CD4-positive, alpha-beta T cell treated with Interleukin-15 for 1 hour (primary cell): ENCODE measurements at regions not wholly inside any gene's neighbourhood (a gene's known extent, or its start where the extent isn't known, plus 50 kb on each side); places are given as distances from the start of the nearest gene placed in this dataset.
"Not testable (repeated sequence)": the region's sequence is repeated elsewhere in the genome, so short reads cannot be mapped to it uniquely, and the experiment has no call there.

ENCODE experiments used
- DNase-seq: peaks from one replicate; pipeline ENCODE4 v3.0.0-alpha.2; 2020

DNA sequence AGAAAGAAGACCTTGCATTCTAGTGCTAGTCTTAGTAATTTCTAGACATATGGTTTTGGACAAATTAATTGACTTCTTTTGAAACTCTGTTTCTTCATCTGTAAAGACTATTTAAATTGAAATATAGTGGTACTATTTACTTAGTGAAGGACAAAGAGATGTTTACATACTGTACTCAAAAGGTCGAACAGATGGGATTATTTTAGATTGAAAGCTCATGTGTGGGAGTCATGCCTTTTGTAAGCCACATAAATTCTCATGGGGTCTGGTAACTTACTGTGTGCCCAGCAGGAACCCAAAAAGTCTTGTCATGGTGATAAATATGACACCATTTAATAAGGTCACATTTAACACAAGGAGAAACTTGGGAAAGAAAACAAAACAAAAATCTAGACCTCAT lies 368.2 kb upstream of the CITED2 start:
- no peak for DNase-seq

DNA sequence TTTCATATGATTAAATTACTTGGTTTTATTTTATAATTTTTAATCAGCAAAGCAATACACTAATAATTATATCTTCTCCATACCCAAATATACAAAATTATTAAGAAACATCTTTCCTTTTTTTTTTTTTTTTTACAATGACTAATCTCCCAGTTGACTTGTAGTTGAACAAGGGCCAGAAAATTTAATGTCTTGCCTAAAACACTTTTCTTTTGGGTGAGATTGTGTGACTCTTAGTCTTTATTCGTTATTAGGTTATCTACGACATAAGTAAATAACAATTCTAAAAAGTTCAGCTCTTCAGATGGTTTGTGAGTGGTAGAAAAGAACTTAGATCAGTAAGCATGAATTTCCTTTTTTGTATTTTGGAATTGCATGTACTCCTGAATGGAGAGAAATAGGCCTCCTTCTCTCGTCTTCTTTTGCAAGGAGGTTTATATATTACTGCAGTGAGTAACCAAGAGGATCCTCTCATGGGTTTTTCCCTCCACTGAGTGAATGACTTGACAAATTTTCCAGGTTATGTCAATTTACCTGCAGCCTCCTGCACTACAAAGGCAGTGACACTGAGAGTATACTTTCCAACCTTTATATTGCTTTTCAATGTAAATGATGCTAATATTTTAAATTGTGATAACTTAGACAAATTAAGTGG lies 364.5 kb upstream of the CITED2 start:
- DNase-seq: no peak

DNA sequence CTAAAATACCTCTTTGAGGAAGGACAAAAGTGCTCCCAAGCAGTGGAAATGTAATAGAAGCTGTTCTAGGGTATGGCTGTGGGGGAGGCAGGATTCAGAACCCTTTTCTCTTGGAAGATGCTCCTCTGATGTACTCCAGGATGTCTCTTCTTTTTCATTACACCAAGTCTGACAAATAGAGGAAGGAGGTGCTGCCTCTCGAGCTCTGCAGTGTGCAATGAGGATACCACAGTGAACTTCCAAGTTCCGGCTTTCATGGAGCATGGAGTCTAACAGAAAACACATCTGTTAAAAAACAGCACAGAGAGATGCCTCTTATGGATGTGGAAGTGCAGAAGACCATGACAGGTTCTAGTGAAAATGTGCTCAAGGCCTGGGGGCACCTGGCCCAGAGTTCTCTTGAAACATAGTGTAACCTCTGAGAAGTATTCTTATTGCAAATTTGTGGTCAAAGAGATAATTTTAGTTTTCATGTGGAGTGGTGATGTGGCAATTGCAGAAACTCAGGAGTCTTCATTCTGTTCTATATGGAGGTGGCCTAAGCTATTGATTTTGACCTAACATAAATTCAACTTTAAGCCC lies 362.0 kb upstream of the CITED2 start:
- DNase-seq: no peak

DNA sequence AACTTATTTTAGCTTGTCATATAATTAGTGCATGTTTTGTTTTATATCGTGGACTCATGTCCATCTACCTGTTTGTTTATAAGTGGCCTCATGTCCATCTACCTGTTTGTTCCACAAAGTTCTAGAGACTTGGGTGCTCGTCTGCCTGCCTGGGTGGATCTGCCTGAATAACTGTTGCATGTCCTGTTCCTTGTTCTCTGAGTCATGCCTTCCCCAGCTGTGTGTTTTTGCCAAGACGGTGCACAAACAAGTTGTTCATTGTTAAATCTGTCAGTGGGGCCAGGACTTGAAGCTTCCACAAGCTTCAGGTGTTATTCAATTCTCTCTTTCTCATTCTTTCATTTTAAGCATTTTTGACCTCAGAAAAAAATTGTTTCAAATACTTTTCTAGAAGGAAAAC lies 358.0 kb upstream of the CITED2 start:
- DNase-seq: no peak

DNA sequence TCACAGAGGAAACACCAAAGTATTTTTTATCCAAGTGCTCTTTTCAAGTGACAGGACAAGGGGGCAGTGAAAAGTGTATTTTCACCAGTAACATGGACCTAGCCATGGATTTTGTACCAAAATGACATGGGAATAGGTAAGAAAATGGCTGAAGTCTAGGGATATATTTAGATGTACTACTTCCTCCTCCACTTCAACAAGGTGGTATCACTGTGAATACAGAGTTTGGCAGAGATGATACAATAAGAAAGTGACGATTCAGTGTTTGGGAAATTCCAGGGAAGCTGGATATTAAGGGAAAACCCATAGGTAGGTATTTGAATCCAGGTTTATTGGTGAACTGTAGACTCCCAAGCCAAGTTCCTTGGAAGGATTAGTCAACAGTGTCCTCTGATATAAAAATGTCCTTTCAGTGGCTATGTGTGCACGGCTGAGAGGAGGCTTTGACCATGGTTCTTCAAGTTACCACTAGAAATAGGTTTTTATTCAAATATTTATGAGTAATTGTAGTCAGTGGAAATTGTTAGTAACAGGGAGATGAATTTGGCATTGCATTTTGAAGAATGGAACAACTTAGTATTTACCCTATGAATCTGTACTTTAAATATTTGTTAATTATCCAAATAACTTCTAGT lies 356.0 kb upstream of the CITED2 start:
- DNase-seq: no peak

DNA sequence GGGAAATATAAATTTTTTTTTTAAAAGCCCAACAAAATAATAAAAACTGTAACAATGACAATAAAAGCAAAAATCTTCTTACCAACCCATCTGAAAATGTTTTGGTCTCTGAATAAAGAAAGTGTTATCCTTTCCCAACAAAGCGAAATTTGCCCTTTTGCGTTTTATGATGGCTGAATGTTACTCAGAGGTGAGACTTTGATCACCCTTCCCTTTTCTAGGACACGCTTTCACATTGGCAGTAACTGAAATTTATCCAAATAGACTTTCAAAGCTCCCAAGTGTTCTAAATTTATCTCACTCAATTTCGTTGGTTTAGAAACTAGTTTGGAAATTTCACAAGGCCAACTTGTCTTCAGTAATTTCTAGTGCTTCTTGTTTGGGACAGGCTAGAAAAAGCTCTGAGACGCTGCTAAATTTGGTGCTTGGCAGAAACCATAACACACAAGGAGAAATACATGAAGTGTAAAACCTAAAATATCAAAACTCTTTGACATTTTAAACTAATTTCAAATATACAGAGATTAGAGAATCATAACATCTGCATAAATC lies 354.5 kb upstream of the CITED2 start:
- no peak for DNase-seq

DNA sequence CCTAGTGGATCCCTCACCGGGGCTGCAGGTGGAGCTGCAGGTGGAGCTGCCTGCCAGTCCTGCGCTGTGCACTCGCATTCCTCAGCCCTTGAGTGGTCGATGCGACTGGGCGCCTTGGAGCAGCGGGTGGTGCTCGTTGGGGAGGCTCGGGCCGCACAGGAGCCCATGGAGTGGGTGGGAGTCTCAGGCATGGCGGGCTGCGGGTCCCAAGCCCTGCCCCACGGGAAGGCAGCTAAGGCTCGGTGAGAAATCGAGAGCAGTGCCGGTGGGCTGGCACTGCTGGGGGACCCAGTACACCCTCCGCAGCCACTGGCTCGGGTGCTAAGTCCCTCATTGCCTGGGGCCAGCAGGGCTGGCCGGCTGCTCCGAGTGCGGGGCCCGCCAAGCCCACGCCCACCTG lies 351.8 kb upstream of the CITED2 start:
- DNase-seq: not testable (repeated sequence)

DNA sequence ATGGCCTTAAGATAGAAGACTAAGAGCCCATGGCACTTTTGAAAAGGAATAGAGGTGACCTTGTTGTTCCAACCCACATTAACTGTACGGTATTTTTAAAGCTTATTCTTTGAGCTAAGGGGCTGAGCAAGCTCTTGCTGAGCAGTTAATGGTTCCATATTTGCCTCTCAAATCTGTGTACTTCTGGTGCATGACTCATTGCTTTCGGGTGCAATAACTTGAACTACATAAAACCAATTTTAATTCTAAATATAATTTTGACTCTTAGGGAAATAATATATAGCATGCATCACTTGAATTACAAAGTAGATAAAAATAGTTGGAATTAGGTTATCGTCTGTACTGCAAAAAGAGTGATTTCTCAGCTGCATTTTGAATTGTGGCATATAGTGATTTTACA lies 348.1 kb upstream of the CITED2 start:
- no peak for DNase-seq

DNA sequence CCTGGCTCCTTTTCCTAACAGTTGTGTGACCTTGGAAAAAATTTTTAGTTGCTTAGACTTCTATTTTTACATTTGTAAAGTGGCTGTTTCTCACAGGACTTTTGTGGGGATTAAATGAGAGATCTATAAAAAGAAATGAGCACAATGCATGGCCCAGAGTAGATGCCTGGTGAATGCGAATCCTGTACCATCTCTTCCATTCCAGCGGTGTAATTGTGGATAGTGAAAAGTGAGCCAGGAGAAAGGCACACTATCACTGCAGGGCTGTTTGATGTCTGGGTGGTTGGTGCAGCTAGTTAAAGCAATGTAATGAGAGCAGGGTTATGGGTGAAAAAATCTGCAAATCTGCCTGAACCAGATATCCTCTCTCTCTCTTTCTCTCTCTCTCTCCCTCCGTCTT lies 347.5 kb upstream of the CITED2 start:
- no peak for DNase-seq

DNA sequence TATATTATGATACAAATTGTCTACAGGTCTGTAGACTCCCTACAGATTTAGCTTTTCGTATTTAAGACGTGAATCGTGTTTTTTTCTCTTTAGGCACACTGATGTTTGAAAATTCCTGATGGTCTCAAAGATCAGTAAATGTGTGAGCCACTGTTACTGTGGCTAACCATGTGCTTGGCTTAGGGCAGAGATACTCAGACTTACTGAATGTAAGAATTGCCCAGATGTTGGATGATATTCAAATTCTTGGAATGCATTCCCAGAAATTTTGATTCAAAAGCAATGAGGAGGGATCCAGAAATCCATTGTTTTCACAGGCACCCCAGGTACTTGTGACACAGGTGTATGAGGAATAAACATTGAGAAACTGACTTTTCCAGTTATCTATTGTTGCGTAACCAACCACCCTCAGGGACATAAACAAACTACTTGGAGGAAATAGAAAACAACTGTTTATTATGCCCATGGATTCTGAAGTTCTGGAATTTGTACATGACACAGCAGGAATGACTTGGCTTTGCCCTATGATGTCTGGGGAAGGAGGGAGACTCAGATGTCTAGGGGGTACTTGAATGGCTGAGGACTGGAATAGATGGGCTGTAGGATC lies 339.6 kb upstream of the CITED2 start:
- DNase-seq: no peak

DNA sequence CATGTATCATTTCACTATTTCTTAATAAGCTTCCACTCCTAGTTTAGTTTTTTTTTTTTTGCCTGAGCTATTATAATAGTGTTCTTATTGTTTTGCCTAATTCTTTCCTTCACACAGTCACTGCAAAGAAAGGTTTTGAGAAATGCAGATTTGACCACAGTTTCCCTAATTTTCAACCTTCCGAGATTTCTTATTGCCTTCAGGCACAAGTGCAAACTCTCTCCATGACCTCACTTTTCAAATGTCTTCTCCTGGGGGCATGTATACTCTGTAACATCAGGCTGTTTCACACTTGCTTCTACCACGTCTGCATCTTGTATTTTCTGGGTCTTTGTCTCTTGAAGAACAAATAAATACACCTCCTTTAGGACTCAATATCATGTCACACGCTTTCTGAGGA lies 339.0 kb upstream of the CITED2 start:
- DNase-seq: no peak

DNA sequence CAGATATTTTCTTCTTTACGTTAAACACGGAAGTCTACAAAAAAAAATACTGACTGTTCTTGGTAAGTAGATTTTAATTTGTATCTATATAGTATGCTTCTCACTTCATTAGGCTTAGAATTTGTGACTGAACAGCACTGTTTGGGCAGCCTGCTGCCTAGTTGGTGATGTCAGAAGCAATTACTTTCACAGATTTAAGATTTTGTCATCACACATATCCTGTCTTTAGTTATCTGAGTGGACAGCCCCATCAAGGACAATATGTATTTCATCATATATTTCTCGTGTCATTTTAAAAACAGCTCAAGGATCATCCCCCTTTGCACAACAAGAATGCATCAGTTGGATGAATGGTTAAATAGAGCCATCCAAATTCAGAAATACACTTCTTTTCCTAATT lies 338.4 kb upstream of the CITED2 start:
- DNase-seq: no peak

DNA sequence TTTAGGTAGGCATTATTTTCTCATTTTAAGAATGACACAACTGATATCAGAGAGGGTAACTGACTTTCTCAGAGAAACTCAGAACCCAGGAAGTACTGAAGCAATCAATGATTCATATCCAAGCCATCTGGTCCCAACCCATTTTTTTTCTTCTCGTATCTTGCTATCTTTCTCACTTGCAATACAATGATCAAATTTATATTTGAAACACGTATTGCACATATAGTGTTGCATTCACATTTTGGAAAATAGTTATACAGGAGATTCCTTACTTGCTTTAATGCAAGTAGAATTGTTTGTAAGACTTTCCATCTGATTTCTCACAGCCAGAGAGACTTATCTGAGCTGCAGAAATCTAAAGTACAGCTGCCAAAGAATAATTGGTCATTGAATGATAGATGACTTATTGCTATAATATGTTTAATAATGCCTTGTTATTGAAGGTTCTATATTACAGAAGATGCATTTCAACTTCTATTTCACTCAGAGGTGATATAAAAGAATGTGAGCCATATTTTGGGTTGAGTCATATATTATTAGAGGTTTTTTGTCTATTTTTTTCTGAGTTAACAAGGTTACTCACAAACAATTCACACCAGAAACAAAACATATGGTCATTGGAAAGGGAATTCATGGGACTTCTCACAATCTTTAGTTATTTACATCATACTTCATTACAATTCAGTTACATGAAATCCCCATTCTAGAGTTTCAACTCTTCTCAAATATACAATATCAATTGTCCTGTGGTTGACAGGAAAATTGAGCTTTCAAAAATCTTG lies 337.5 kb upstream of the CITED2 start:
- DNase-seq: no peak

DNA sequence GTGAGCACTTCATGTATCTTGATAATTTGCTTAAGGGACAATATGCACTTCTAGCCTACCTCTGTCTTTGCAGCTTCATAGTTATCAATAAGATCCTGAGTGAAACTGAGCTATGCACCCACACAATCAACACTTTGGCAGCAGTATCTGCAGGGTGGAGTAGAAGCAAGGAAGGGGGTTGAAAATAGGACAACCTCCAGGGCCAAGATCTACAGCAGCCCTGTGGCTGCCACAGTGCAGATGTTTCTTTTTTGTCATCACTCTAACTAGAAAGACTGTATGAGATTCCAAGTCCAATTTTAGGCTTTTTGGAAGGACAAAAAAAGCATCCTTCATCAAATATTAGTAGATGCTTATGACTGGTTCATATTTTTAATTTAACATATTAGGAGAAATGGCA lies 336.1 kb upstream of the CITED2 start:
- DNase-seq: no peak

DNA sequence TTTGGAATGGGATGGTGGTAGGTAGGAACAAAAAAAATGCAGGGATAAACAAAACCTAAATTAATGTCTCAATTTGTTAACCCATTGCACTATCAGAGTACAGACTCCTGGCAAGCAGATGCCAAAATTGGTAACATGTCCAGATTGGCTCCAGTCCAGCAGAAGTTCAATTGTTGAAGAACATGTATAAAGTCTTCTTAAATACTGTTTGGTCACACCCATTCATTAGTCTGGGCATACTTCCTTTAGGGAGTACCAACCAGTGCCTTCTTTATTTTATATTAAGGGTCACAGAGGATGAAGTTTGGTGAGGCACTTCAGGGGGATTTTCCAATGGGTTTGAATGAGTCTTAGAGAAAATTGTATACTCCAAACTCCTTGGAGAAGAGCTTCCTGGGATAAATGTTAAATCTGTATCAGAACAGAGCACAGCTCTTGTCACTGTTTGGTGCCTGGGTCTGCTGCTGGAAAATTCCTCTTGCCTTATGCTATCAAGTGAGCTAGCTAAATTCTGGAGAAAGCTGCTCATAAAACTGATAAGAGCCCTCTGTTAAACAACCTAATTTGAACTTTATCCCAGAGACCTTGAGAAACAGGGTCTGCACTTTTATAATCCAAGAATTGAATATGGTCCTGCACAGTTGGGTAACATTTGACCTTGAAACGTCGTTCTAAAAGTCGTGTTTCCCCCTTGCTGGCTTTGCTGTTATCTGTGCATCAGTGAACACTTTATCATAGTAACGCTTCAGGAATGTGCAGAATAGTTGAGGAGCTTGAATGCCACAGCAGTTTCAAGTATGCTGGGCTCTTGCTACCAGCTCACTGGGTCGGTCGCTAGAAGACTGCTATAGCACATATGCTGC lies 334.1 kb upstream of the CITED2 start:
- DNase-seq: no peak

DNA sequence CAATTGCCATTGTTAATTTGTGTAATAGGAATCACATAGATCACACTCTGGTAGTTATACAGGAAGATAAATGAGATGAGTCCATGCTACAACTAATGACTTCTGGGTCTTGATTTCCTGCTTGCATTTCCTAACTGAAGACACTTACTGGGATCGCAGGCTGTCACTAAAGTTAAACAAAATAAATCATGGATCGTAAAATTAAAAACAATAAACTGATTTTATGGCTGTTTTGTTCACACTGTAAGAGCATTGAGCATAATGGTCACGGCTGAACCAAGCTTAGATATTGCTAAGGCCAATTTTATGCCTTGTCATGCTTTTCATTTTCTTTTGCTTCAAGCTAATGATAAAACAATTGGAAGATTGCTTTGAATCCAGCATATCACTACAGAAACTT lies 332.5 kb upstream of the CITED2 start:
- DNase-seq: no peak

DNA sequence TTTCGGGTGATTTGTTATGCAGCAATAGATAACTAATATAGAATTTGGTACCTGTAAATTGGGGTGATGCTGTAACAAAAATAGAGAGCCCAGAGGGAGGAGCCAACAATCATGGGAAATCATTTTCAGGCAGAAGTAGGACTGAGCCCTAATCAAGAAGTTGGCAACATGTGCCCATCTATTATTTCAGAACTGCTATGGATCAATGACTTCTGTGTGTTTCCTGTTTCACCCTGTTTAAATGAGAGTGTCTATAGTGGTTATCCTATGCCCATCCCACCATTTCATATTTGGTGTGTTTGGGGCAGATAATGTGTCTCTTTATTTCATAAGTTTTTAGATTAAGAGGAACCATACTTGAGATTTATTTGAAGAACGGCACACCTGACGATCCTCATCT lies 330.8 kb upstream of the CITED2 start:
- no peak for DNase-seq

DNA sequence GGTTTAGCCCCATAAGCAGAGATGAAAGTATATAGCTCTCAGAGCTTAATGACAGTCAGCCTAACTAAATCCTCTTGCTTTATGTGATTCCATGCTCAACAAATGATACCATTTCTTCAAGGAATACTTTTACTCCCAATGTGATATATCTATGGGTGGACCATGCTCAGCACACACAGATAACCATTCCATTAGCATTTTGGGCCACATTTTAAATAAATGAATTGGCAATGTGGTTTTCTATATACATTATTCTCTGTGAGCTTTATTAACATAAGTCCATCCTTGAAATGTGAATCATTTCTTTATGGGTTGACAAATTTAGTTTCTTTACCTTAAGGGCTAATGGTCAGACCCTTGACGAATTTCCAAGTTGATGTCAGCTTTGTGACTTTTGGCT lies 329.3 kb upstream of the CITED2 start:
- DNase-seq: no peak

DNA sequence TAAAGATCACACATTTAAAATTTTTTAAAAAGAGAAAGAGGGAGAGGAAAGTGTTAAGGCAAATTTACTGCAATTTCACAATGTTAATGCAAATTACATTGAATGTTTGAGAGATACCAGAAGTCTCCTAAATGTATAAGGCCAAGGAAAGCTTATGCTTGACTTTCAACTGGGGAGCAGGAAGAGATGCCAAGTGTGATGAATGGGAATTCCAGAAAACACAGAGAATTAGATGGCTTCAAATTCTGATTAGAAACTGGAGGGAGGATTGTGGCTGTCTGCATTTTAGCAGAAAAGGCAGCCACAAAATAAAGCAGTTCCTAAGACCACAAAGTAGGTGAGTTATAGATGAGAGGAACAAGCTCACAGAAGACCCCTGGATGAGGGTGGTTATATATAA lies 328.3 kb upstream of the CITED2 start:
- DNase-seq: no peak

DNA sequence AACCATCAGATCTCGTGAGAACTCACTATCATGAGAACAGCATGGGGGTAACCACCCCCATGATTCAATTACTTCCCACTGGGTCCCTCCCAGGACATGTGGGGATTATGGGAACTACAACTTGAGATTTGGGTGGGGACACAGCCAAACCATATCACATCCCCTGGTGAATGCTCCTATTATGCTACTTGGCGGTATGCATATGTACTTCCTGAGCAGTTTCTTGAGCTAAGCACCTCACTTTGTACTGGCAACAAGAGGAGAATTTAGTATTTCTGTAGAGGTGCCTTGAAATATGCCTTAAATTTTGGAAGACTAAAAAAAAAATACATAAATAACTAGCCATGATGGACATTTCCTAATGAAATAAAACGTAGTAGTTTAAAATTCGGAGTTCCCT lies 327.2 kb upstream of the CITED2 start:
- DNase-seq: no peak

DNA sequence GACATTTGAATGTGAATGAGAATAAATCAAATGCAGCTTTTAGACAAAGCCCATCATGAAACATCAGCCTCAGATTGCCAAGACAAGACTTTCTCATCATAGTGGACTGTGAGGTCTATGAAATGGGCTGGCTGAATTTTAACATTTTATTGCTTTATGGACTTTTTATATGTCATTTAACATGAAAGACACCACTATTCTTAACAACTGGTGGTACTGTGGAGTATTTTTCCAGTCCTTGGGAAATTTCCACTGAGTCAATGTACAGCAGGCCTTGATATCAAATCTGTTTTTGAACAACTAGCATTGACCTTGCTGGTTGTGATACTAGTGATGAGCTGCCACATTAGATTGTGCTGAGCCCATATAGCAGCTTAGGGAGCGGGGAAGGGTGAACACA lies 326.6 kb upstream of the CITED2 start:
- DNase-seq: no peak

DNA sequence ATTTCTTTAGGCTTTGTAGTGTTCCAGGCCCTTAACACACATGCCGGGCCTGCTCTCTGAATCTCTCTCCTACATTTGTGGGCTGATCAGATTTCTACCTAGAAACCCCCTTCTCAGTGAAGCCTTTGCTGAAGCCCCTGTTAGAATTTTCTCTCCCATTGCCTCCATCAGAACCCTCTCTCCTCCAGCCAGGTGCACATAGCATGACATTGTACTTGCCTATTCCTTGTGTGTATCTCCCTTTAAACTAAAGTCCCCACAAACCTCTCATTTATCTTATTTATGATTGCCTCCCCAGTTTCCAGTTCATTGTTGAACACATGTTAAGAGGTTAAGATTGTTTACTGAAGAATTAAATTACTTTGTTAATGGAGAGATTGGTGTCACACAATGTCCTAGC lies 325.5 kb upstream of the CITED2 start:
- no peak for DNase-seq
